Fibroblast of skin of scalp (primary cell): ENCODE measurements at regions not wholly inside any gene's neighbourhood (a gene's known extent, or its start where the extent isn't known, plus 50 kb on each side); places are given as distances from the start of the nearest gene placed in this dataset.
"Not testable (repeated sequence)": the region's sequence is repeated elsewhere in the genome, so short reads cannot be mapped to it uniquely, and the experiment has no call there.

ENCODE experiments used
- DNase-seq: peaks from one replicate; pipeline ENCODE4 v3.0.0-alpha.2; 2013

DNA sequence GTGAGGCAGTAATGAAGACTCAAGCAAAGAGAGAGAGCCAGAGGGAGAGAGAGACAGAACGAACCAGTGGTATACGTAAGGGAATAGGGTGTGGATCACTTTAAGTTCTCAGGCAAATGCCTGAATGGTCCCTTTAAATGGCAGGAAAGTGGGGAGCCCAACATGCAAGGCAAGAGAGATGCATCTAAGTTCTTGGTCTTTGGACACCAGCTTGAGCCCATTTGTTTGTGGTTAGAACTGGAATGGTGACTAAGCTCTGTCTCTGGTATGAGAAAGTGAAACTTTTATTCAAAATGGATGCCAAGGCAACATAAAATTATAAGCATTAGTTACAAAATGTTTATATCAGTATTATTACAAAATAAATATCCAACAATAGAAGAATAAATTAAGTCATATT is 192.2 kb upstream of the ALG10 start:
- no peak for DNase-seq

DNA sequence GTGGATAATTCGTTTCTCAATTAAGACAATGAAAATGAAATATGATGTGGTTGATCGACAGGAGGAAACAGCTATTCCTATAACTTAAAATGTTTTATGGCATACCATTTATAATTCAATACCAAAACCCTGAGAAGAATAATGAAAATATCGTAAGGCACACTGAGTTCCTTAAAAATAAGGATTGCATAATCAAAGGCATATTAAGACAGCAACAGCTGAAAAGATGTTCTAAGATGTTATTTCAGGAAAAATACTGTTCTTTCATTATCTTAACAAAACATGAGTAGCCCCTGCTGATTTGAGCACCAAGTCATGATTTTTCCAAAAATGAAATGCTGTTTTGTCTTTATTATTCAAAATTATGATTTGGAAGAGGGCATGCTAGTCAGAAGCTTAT is 189.4 kb upstream of the ALG10 start:
- no peak for DNase-seq

DNA sequence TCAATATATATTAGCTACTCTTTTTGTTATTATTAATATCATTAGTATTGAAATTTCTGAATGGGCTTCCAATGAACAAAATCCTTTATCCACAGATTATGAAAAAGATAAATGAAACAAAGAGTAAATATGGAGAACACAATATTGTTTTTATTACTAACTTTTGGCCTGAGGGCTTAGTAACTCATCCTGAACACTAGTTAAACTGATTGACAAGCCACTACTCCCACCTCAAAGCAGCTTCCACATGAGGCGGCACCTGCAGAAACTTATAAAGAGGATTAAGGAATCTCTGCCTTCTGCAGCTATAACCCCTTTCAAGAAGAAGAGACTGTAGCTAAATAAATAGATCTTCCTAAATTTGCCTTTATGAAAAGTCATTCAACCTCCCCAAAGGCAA is 187.6 kb upstream of the ALG10 start:
- DNase-seq = no peak

DNA sequence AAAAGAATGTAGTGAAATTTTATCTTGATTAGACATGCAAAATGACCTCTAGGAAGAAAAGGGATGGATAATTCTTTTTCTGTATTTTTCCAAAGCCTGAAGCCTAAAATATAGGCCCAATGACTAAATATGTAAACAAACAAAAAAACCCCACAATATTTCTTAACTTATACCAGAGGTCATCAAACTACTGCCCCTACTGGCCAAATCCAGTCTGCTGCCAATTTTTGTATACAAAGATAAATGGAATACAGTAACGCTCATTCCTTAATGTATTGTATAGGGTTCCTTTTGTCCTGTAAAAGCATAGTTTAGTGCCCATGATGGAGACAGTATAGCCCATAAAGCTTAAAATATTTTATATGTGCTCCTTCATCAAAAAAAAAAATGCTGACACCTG is 145.7 kb upstream of the ALG10 start:
- DNase-seq = no peak

DNA sequence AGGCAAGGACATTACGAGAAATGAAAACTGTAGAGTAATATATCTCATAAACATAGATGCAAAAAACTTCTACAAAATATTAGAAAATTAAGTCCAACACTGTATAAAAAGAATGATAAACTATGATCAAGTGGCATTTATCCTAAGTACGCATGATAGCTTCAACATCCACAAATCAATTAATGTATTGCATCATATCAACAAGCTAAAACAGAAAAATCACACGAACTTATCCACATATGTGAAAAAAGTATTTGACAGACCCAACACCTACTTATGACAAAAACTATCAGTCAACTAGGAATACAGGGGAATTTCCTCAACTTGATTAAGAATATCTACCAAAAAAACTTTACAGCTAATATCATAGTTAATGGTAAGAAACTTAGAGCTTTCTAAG is 129.9 kb upstream of the ALG10 start:
- no peak for DNase-seq

DNA sequence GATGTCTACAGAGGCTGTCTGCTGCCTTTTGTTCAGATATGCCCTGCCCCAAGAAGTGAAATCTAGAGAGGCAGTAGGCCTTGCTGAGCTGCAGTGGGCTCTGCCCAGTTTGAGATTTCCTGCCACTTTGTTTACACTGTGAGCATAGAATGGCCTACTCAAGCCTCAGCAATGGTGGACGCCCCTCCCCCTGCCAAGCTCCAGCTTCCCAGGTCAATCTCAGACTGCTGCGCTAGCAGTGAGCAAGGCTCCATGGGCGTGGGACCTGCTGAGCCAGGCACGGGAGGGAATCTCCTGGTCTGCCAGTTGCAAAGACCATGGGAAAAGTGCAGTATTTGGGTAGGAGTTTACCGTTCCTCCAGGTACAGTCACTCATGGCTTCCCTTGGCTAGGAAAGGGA is 101.8 kb upstream of the ALG10 start:
- not testable (repeated sequence) for DNase-seq

DNA sequence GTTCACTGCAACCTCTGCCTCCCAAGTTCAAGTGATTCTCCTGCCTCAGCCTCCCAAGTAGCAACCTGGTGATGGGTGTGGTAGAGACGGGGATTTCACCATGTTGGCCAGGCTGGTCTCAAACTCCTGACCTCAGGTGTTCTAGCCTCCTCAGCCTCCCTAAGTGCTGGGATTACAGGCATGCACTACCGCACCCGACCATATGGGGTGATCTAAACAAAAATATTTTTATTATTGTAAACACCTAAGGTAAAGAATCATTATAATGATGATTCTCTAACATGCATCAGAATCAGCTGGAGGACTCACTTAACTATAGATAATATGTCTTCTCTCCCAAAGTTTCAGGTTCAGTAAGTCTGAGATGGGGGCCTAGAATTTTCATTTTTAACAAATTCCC is 96.2 kb upstream of the ALG10 start:
- DNase-seq = no peak

- not testable (repeated sequence) for DNase-seq
Observed at GRCh38 chr12:33937669-33938068, 84.6 kb upstream of the ALG10 start.

DNA sequence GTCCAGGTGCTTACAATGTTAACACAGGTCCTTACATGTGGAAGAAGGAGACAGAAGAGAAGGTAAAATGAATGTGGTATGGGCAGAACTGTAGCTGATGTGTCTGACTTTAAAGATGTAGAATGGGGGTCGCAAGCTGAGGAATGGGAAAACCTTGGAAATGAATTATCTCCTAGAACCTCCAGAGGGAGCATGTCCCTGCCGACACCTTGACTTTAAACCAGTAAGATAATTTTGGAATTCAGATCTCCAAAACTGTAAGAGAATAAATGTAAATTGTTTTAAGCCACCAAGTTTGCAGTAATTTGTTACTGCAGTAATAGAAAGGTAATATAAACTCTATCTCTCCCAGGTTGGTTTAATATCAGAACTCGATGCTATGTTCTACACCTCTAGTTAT is 80.1 kb upstream of the ALG10 start:
- no peak for DNase-seq

DNA sequence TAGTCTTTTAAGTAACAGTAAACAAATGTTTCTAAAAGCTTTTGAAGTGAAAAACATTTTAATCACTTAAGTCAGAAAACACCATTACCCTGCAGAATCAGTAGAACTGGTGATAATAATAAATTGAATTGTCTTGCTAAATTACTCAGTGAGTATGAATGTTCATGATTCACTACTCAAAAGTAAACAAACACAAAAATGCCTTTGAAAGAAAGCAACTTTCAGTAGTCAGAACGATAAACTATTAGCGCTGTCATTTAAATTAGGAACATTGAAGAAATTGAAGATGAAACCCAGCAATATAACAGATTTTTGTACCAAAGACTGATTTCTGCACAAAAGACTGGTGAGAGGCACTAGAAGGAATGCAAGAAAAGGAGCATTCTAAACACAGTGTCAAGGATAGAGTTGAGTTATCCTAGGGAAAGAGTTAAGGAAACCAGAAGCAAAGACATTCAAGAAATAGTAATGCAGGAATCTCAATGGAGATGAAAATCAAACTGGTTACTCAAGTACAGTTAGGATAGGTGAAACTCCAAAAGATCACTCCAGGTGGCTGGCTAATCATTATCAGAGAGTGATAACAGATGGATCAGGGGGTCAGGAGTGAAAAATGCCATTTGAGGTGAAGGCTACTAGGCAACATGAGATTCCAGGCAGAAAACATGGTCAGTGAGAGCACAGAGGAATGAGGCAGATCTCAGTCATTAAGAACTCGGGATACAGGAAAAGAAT is 77.4 kb upstream of the ALG10 start:
- no peak for DNase-seq

GRCh38 chr12:33945438-33945784 is 76.9 kb upstream of the ALG10 start:
- DNase-seq = no peak

DNA sequence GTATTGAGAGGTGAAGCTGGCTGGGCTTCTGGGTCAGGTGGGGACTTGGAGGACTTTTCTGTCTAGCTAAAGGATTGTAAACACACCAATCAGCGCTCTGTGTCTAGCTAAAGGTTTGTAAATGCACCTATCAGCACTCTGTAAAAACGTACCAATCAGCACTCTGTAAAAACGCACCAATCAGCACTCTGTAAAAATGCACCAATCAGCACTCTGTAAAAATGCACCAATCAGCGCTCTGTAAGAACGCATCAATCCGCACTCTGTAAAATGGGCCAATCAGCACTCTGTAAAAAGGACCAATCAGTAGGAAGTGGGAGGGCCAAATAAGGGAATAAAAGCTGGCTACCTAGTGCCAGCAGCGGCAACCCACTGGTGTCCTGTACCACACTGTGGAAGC is 56.1 kb upstream of the ALG10 start:
- DNase-seq = not testable (repeated sequence)

GRCh38 chr12:33967760-33968159 is 54.5 kb upstream of the ALG10 start:
- DNase-seq = no peak
